Endothelial cell of umbilical vein (primary cell): ENCODE measurements at regions not wholly inside any gene's neighbourhood (a gene's known extent, or its start where the extent isn't known, plus 50 kb on each side); places are given as distances from the start of the nearest gene placed in this dataset.

Source experiments
- BruUV-seq: library from RNA; stranded (reverse); fragments of 400-500 nt; replicated peaks from 2 replicates; lab custom pipeline; 2021; lab: Mats Ljungman, UMichigan
- CTCF ChIA-PET: fragments of 300-600, 350-600 bp; sonication (Branson Sonifier 250); formaldehyde crosslinking; loops from one replicate; lab custom pipeline; 2021; ENCODE audit warnings: antibody characterized with exemption, inconsistent platforms; lab: Charles Lee
- POLR2A ChIA-PET: fragments of 300-600, 350-600 bp; sonication (Branson Sonifier 250); formaldehyde crosslinking; loops from one replicate; lab custom pipeline; 2021; ENCODE audit warnings: antibody characterized with exemption, inconsistent platforms; lab: Charles Lee
- DNase-seq: peaks from one replicate; pipeline ENCODE4 v3.0.0-alpha.2; 2011; ENCODE audit warnings: low read depth, low spot score
- FAIRE-seq: peaks from 2 replicates; lab custom pipeline; 2011; peaks lifted over from hg19 to GRCh38; lab: Jason Lieb, UNC
- H2AFZ ChIP-seq: 2 replicates; pipeline ENCODE4 v1.6.0; 2012; ENCODE audit warnings: low read depth, low read length, control low read depth, inconsistent platforms
- H3K27ac ChIP-seq: 2 replicates; pipeline ENCODE4 v1.5.1; 2011; ENCODE audit warnings: low read depth, mild to moderate bottlenecking, control low read depth, low read length, moderate library complexity; ENCODE audit not compliant: insufficient read depth
- H3K27me3 ChIP-seq, 2 experiments: 2 replicates each; pipeline versions ENCODE4 v1.6.0 to v1.6.1; 2011; ENCODE audit warnings: low read length in 2 of 2, mixed read lengths in 1 of 2; ENCODE audit not compliant: control insufficient read depth in 2 of 2, insufficient read depth in 2 of 2
- H3K36me3 ChIP-seq, 2 experiments: 2 replicates in 1 of 2; 3 replicates in 1 of 2; pipeline ENCODE4 v1.5.1; 2011; ENCODE audit warnings: low read length in 2 of 2, mild to moderate bottlenecking in 1 of 2, moderate library complexity in 1 of 2; ENCODE audit not compliant: control insufficient read depth in 2 of 2, insufficient read depth in 2 of 2; ENCODE audit errors: extremely low read depth in 1 of 2
- H3K4me1 ChIP-seq: 3 replicates; pipeline ENCODE4 v1.5.1; 2011; ENCODE audit warnings: mild to moderate bottlenecking, low read length; ENCODE audit not compliant: control insufficient read depth, insufficient read depth; ENCODE audit errors: extremely low read depth
- H3K4me2 ChIP-seq: 2 replicates; pipeline ENCODE4 v1.6.1; 2011; ENCODE audit warnings: low read length, control low read depth, mixed read lengths; ENCODE audit not compliant: insufficient read depth
- H3K4me3 ChIP-seq, 3 experiments: fragments of 200-600 bp in 1 of 3; sonication (generic), shearing (Covaris generic) in 1 of 3; replicated peaks in 1 of 3; 2 replicates each; pipeline ENCODE4 v1.5.1; 2011 to 2016; ENCODE audit warnings: control low read depth in 3 of 3, low read length in 3 of 3, mild to moderate bottlenecking in 2 of 3, inconsistent platforms in 1 of 3, low read depth in 1 of 3, moderate library complexity in 1 of 3; ENCODE audit not compliant: insufficient read depth in 1 of 3
- H3K79me2 ChIP-seq: 2 replicates; pipeline ENCODE4 v1.6.0; 2012; ENCODE audit warnings: low read length, inconsistent platforms; ENCODE audit not compliant: control insufficient read depth, insufficient read depth
- H3K9ac ChIP-seq: replicated peaks from 2 replicates; pipeline ENCODE3; 2011; ENCODE audit warnings: low read length, control low read depth; ENCODE audit not compliant: insufficient read depth; ENCODE audit errors: extremely low read depth
- H3K9me1 ChIP-seq: replicated peaks from 3 replicates; pipeline ENCODE4 v1.6.0; 2011; ENCODE audit warnings: mild to moderate bottlenecking, low read length; ENCODE audit not compliant: control insufficient read depth, insufficient read depth; ENCODE audit errors: extremely low read depth
- H3K9me3 ChIP-seq: replicated peaks from 2 replicates; pipeline ENCODE4 v1.5.1; 2012; ENCODE audit warnings: low read length, inconsistent platforms; ENCODE audit not compliant: control insufficient read depth, insufficient read depth
- H4K20me1 ChIP-seq: replicated peaks from 2 replicates; pipeline ENCODE3; 2011; ENCODE audit warnings: mild to moderate bottlenecking, low read length; ENCODE audit not compliant: control insufficient read depth, insufficient read depth; ENCODE audit errors: extremely low read depth
- CTCF ChIP-seq, 2 donors: IDR thresholded peaks; 1 replicate in 1 of 2; 2 replicates in 1 of 2; pipeline ENCODE4 v1.5.1; 2011; ENCODE audit warnings: low read length in 2 of 2, mild to moderate bottlenecking in 2 of 2, moderate library complexity in 2 of 2, control low read depth in 1 of 2, inconsistent platforms in 1 of 2, low read depth in 1 of 2; ENCODE audit not compliant: insufficient read depth in 1 of 2; ENCODE audit errors: extremely low read depth in 1 of 2
- EZH2 ChIP-seq: IDR thresholded peaks from 2 replicates; pipeline ENCODE4 v1.6.1; 2012; ENCODE audit warnings: borderline replicate concordance, low read depth, mild to moderate bottlenecking, moderate library complexity, low read length, inconsistent platforms; ENCODE audit not compliant: severe bottlenecking
- FOS ChIP-seq: IDR thresholded peaks from 2 replicates; pipeline ENCODE4 v1.6.1; 2011; ENCODE audit warnings: mild to moderate bottlenecking, low read length, moderate library complexity, borderline replicate concordance; ENCODE audit not compliant: insufficient read depth
- GATA2 ChIP-seq: IDR thresholded peaks from 2 replicates; pipeline ENCODE4 v1.7.0; 2011; ENCODE audit warnings: low read depth, mild to moderate bottlenecking, moderate library complexity, mixed read lengths, low read length; ENCODE audit not compliant: insufficient read length, insufficient read depth
- JUN ChIP-seq: IDR thresholded peaks from 2 replicates; pipeline ENCODE4 v1.6.1; 2011; ENCODE audit warnings: borderline replicate concordance, low read depth; ENCODE audit not compliant: insufficient read length, insufficient read depth
- MYC ChIP-seq: IDR thresholded peaks from one replicate; pipeline ENCODE4 v1.6.1; 2011; ENCODE audit warnings: mild to moderate bottlenecking, low read depth, low read length
- POLR2A ChIP-seq: IDR thresholded peaks from 2 replicates; pipeline ENCODE4 v1.6.1; 2012; ENCODE audit warnings: low read depth, mild to moderate bottlenecking, control low read depth, low read length
- POLR2AphosphoS5 ChIP-seq: IDR thresholded peaks from 2 replicates; pipeline ENCODE4 v1.6.1; 2012; ENCODE audit warnings: low read depth, mild to moderate bottlenecking, control low read depth, low read length, moderate library complexity; ENCODE audit not compliant: insufficient read depth
- dilution Hi-C: fragments of 300-500 bp; cut with MboI; formaldehyde crosslinking; loops from one replicate; pipeline ENCODE4 v1.15.0; 2019; ENCODE audit warnings: low sequenced_read_pairs; ENCODE audit not compliant: extremely low pct_ligation_motif_present
- intact Hi-C: fragments of 100-400 bp; cut with micrococcal nuclease; formaldehyde crosslinking; loops from one replicate; pipeline ENCODE4 v1.10.0; 2022
- TF ChIP-seq, protein P1 (sequence below): IDR thresholded peaks from 2 replicates; pipeline ENCODE4 v1.6.1; 2011; ENCODE audit not compliant: insufficient read depth, insufficient read length

- BruUV-seq: no TSS peak
- CTCF ChIA-PET: interaction anchor here (0.9 kb wide), 1 partner anchor 74 kb away, joined by 3 read pairs; no protein-coding TSS in a partner anchor
- Histone ChIP-seq H3K4me1 (no peaks in the 10 kb centered on the region), H4K20me1 (no peaks in the 10 kb centered on the region), H3K4me3 (no peak overlapping the region), H3K79me2 (no peaks in the 10 kb centered on the region), H3K27ac (no peak overlapping the region), H3K9ac (no peak overlapping the region), H3K9me3 (no peaks in the 10 kb centered on the region), H2AFZ (no peak overlapping the region), H3K9me1 (no peaks in the 10 kb centered on the region), H3K36me3 (no peaks in the 10 kb centered on the region), H3K27me3 (peaks cover 0 to 2% of the 10 kb centered on the region in 2 experiments), H3K4me2 (no peak overlapping the region)
- dilution Hi-C loops (no loop called here), intact Hi-C loops (no loop called here)
- POLR2A ChIA-PET: no interaction called here
- TF ChIP-seq EZH2 (no peak), FOS (peak; percentile 35)
- no peak for DNase-seq
- no peak for FAIRE-seq
These were observed 342.1 kb downstream of the BMPER start for GRCh38 chr7:34247468-34247867.

DNA sequence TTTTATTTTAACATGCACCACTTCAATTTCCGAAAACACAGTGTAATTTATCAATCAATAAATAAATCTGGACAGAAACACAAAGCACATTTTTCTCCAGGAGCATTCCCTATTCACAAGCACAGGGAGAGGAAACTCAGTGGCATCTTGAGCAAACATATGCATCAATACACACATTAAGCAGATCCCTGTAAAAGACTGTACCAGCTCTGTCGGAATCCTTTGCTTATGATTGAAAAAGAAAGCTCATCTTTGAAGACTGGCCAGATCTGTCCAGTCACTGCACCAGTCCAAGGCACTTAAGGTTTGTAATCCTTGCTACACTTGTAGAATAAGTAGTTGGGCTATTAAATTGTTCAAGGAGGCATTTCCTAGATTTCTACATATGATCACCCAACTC, 343.9 kb downstream of the BMPER start:
- H3K27me3 ChIP-seq: peaks cover 0 to 2% of the 10 kb centered on the region in 2 experiments
- no peak overlapping the region for H3K4me3 ChIP-seq
- TF ChIP-seq POLR2AphosphoS5 (no peak), FOS (no peak), MYC (no peak), JUN (no peak), GATA2 (no peak), EZH2 (no peak), CTCF (IDR thresholded peaks at IDR 0.05; ENCODE audit: extremely low read depth in 1 of 2, insufficient read depth in 1 of 2, low read depth in 1 of 2, low read length in 2 of 2) (no peak), POLR2A (no peak)
- TF ChIP-seq, protein P1, sequence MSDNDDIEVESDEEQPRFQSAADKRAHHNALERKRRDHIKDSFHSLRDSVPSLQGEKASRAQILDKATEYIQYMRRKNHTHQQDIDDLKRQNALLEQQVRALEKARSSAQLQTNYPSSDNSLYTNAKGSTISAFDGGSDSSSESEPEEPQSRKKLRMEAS: no peak
- no peak overlapping the region for H3K27ac ChIP-seq
- intact Hi-C loops: no loop called here
- H3K9me3 ChIP-seq: no peaks in the 10 kb centered on the region
- no peaks in the 10 kb centered on the region for H3K36me3 ChIP-seq
- dilution Hi-C loops: no loop called here
- no peaks in the 10 kb centered on the region for H3K9me1 ChIP-seq
- BruUV-seq: no TSS peak
- POLR2A ChIA-PET: no interaction called here
- H3K4me1 ChIP-seq: no peaks in the 10 kb centered on the region
- CTCF ChIA-PET: interaction anchor here (1.4 to 1.5 kb wide), 2 partner anchors 72 to 348 kb away, joined by 3 to 4 read pairs; no protein-coding TSS in a partner anchor
- no peak for FAIRE-seq
- no peaks in the 10 kb centered on the region for H3K79me2 ChIP-seq
- DNase-seq: no peak
- H2AFZ ChIP-seq: no peak overlapping the region
- H3K9ac ChIP-seq: no peak overlapping the region
- H4K20me1 ChIP-seq: no peaks in the 10 kb centered on the region
- H3K4me2 ChIP-seq: no peak overlapping the region
